ENCODE measurements at regions not wholly inside any gene's neighbourhood (a gene's known extent, or its start where the extent isn't known, plus 50 kb on each side); places are given as distances from the start of the nearest gene placed in this dataset.

DNA sequence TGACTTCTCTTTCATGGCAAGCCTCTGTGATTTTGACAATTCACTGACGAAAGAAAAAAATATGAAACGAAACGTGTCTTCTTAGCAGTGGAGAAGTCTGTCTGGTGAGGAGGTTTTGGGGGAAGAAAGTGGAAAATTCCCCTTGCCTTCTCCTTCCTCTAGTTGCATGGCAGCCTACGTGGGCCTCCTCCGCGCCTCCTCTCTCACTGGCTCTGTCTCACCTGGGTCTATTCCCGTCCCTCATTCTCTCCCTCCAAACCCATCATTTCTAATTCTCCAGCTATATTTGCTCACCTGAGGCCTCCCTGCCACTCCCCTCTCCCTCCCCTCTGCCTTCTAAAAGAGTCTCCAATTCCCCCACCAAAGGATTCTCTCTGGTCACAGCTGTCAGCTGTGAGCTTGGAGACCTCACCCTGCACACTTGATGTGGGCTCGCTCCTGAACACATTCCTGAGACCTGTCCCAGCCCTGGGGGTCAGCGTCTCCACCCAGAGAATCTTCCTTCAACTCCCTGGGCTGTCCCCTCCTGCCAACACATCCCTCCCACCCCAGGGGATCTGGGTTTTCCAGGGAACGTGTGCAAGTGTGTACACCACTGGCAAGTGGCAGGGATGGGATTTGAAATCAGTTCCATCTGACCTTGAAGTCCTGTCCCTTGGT, 159.6 kb upstream of the PMEPA1 start:
- Mint-ChIP-seq H3K4me1 (peaks cover 18% of the 10 kb centered on the region), H3K9me3 (no peaks in the 10 kb centered on the region), H3K27ac (no peak overlapping the region), H3K4me3 (no peak overlapping the region), H3K27me3 (ENCODE audit: insufficient read depth, low read depth, poor library complexity) (peaks cover 6% of the 10 kb centered on the region), H3K36me3 (ENCODE audit: low read depth) (no peaks in the 10 kb centered on the region)
- Histone ChIP-seq H3K27me3 (ENCODE audit: insufficient read depth) (no peaks in the 10 kb centered on the region), H3K27ac (ENCODE audit: low read depth) (no peak overlapping the region), H3F3A (replicated peaks; ENCODE audit: low read depth) (no peaks in the 10 kb centered on the region), H3K4me3 (no peak overlapping the region), H4K20me1 (replicated peaks; ENCODE audit: insufficient read depth) (no peaks in the 10 kb centered on the region), H3K4me2 (no peak overlapping the region), H2AFZ (no peak overlapping the region), H3K9me2 (ENCODE audit: insufficient read depth) (no peaks in the 10 kb centered on the region), H3K4me1 (ENCODE audit: insufficient read depth) (peaks cover 9% of the 10 kb centered on the region; the same call in 1 of the 2 replicates), H3K79me2 (replicated peaks; ENCODE audit: insufficient read depth) (no peaks in the 10 kb centered on the region), H3K36me3 (ENCODE audit: insufficient read depth) (no peaks in the 10 kb centered on the region)
- no peak for TF ChIP-seq CREB1 (CRISPR knock-in tag; IDR thresholded peaks at IDR 0.05; ENCODE audit: low read depth)
- ATAC-seq (no peak), DNase-seq (ENCODE audit: low spot score) (no peak)

DNA sequence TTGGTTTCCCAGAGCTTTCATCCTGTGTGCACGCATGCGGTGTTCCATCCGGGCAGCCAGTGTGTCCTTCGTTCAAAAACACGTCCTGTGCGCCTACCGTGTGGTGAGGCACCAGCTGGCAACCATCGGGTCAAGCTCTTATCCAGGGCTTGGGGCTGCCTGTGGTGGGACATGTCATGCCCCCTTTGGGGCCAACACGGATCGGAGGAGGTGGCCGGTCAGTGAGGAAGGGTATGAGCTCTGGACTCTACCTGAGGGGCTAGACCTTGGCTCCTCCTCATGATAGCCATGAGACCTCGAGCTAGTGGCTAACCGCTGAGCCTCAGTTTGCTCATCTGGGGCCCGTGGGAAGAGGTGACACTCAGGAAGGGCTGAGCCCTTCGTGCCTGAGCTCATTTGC, 158.5 kb upstream of the PMEPA1 start:
- Mint-ChIP-seq H3K27ac (no peak overlapping the region), H3K9me3 (no peaks in the 10 kb centered on the region), H3K36me3 (ENCODE audit: low read depth) (no peaks in the 10 kb centered on the region), H3K4me1 (peaks cover 18% of the 10 kb centered on the region), H3K4me3 (no peak overlapping the region), H3K27me3 (ENCODE audit: insufficient read depth, low read depth, poor library complexity) (peaks cover 6% of the 10 kb centered on the region)
- ATAC-seq = no peak
- Histone ChIP-seq H3K9me2 (ENCODE audit: insufficient read depth) (no peaks in the 10 kb centered on the region), H3K4me2 (no peak overlapping the region), H2AFZ (no peak overlapping the region), H3K36me3 (ENCODE audit: insufficient read depth) (no peaks in the 10 kb centered on the region), H3K27me3 (ENCODE audit: insufficient read depth) (no peaks in the 10 kb centered on the region), H3F3A (replicated peaks; ENCODE audit: low read depth) (no peaks in the 10 kb centered on the region), H3K4me1 (ENCODE audit: insufficient read depth) (peaks cover 9% of the 10 kb centered on the region; the same call in 1 of the 2 replicates), H3K27ac (ENCODE audit: low read depth) (no peak overlapping the region), H3K79me2 (replicated peaks; ENCODE audit: insufficient read depth) (no peaks in the 10 kb centered on the region), H3K4me3 (no peak overlapping the region), H4K20me1 (replicated peaks; ENCODE audit: insufficient read depth) (no peaks in the 10 kb centered on the region)
- TF ChIP-seq, protein P1, sequence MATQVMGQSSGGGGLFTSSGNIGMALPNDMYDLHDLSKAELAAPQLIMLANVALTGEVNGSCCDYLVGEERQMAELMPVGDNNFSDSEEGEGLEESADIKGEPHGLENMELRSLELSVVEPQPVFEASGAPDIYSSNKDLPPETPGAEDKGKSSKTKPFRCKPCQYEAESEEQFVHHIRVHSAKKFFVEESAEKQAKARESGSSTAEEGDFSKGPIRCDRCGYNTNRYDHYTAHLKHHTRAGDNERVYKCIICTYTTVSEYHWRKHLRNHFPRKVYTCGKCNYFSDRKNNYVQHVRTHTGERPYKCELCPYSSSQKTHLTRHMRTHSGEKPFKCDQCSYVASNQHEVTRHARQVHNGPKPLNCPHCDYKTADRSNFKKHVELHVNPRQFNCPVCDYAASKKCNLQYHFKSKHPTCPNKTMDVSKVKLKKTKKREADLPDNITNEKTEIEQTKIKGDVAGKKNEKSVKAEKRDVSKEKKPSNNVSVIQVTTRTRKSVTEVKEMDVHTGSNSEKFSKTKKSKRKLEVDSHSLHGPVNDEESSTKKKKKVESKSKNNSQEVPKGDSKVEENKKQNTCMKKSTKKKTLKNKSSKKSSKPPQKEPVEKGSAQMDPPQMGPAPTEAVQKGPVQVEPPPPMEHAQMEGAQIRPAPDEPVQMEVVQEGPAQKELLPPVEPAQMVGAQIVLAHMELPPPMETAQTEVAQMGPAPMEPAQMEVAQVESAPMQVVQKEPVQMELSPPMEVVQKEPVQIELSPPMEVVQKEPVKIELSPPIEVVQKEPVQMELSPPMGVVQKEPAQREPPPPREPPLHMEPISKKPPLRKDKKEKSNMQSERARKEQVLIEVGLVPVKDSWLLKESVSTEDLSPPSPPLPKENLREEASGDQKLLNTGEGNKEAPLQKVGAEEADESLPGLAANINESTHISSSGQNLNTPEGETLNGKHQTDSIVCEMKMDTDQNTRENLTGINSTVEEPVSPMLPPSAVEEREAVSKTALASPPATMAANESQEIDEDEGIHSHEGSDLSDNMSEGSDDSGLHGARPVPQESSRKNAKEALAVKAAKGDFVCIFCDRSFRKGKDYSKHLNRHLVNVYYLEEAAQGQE (IDR thresholded peaks at IDR 0.05; ENCODE audit: unreplicated experiment) = no peak
- no peak for TF ChIP-seq JUNB (IDR thresholded peaks at IDR 0.05; ENCODE audit: unreplicated experiment)
- no peak for DNase-seq (ENCODE audit: low spot score)

DNA sequence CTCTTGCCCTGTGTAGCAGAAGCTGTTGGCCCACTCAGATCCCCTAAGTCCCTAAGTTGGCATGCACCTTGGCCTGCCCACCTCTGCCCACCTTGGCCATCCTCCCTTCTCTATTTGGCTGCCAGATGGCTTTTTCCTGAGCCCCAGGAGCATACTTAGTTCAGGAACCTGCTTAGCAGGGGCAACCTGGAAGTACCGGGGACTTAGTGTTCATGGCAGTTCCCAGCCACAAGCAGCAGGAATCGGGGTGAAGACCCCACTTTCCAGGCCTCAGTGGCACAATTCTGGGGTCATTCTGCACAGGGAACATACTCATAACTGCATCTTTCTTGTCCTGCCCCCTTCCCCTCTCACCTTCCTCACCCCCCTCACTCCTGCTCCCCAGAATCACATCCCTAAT, 158.0 kb upstream of the PMEPA1 start:
- H3K4me1 Mint-ChIP-seq = peaks cover 18% of the 10 kb centered on the region
- no peak for TF ChIP-seq ZNF114 (CRISPR knock-in tag; IDR thresholded peaks at IDR 0.05)
- TF ChIP-seq ZNF331 (CRISPR knock-in tag; IDR thresholded peaks at IDR 0.05; ENCODE audit: low read depth) = no peak
- no peak for TF ChIP-seq CREB1 (CRISPR knock-in tag; IDR thresholded peaks at IDR 0.05; ENCODE audit: low read depth)
- TF ChIP-seq, protein P2, sequence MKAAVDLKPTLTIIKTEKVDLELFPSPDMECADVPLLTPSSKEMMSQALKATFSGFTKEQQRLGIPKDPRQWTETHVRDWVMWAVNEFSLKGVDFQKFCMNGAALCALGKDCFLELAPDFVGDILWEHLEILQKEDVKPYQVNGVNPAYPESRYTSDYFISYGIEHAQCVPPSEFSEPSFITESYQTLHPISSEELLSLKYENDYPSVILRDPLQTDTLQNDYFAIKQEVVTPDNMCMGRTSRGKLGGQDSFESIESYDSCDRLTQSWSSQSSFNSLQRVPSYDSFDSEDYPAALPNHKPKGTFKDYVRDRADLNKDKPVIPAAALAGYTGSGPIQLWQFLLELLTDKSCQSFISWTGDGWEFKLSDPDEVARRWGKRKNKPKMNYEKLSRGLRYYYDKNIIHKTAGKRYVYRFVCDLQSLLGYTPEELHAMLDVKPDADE (IDR thresholded peaks at IDR 0.05) = no peak
- no peak for TF ChIP-seq STAT1 (IDR thresholded peaks at IDR 0.05; ENCODE audit: unreplicated experiment)
- TF ChIP-seq, protein P3, sequence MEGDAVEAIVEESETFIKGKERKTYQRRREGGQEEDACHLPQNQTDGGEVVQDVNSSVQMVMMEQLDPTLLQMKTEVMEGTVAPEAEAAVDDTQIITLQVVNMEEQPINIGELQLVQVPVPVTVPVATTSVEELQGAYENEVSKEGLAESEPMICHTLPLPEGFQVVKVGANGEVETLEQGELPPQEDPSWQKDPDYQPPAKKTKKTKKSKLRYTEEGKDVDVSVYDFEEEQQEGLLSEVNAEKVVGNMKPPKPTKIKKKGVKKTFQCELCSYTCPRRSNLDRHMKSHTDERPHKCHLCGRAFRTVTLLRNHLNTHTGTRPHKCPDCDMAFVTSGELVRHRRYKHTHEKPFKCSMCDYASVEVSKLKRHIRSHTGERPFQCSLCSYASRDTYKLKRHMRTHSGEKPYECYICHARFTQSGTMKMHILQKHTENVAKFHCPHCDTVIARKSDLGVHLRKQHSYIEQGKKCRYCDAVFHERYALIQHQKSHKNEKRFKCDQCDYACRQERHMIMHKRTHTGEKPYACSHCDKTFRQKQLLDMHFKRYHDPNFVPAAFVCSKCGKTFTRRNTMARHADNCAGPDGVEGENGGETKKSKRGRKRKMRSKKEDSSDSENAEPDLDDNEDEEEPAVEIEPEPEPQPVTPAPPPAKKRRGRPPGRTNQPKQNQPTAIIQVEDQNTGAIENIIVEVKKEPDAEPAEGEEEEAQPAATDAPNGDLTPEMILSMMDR (conservative IDR thresholded peaks at IDR 0.05; ENCODE audit: low read depth in 2 of 2) = no peak
- no peak for TF ChIP-seq JUNB (IDR thresholded peaks at IDR 0.05; ENCODE audit: unreplicated experiment)
- TF ChIP-seq EZH2phosphoT487 (IDR thresholded peaks at IDR 0.05; ENCODE audit: unreplicated experiment) = no peak
- TF ChIP-seq EZH2 (IDR thresholded peaks at IDR 0.05; ENCODE audit: low read depth, unreplicated experiment) = no peak
- TF ChIP-seq POLR2AphosphoS5 (IDR thresholded peaks at IDR 0.05; ENCODE audit: low read depth) = no peak

More for the DNA sequence above, 158.0 kb upstream of the PMEPA1 start:
- H4K20me1 ChIP-seq (replicated peaks; ENCODE audit: insufficient read depth) = no peaks in the 10 kb centered on the region
- H3K27ac Mint-ChIP-seq = no peak overlapping the region
- no peak overlapping the region for H3K27ac ChIP-seq (ENCODE audit: low read depth)
- peaks cover 6% of the 10 kb centered on the region for H3K27me3 Mint-ChIP-seq (ENCODE audit: insufficient read depth, low read depth, poor library complexity)
- H3K9me3 Mint-ChIP-seq = no peaks in the 10 kb centered on the region
- no peaks in the 10 kb centered on the region for H3K27me3 ChIP-seq (ENCODE audit: insufficient read depth)
- no peak overlapping the region for H2AFZ ChIP-seq
- ATAC-seq = no peak
- H3K4me2 ChIP-seq = no peak overlapping the region
- H3F3A ChIP-seq (replicated peaks; ENCODE audit: low read depth) = no peaks in the 10 kb centered on the region
- no peaks in the 10 kb centered on the region for H3K36me3 ChIP-seq (ENCODE audit: insufficient read depth)
- H3K36me3 Mint-ChIP-seq (ENCODE audit: low read depth) = no peaks in the 10 kb centered on the region
- DNase-seq (ENCODE audit: low spot score) = no peak
- H3K79me2 ChIP-seq (replicated peaks; ENCODE audit: insufficient read depth) = no peaks in the 10 kb centered on the region
- H3K4me1 ChIP-seq (ENCODE audit: insufficient read depth) = peaks cover 9% of the 10 kb centered on the region; the same call in 1 of the 2 replicates
- H3K9me2 ChIP-seq (ENCODE audit: insufficient read depth) = no peaks in the 10 kb centered on the region
- no peak overlapping the region for H3K4me3 ChIP-seq
- no peak overlapping the region for H3K4me3 Mint-ChIP-seq
